ENCODE measurements at regions not wholly inside any gene's neighbourhood (a gene's known extent, or its start where the extent isn't known, plus 50 kb on each side); places are given as distances from the start of the nearest gene placed in this dataset.

DNA sequence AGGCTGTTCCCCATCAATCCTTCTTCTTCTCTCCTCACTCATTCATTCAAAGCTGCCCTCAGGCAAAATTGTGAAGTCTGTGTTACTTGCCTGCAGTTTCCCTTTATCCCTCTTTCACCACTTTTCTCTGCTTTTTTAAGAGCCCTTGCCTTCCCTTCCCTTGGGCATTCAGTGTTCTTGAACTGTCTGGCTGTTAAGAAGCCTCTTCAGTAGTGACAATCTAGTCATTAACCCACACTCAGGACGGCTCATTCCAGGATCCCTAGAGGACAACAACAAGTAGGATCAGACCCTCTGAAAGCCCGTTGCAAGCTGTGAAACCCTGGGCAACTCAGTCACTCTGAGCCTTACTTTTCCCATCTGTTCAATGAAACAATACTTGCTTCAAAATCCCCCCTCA lies 615.7 kb downstream of the EPHA4 start:
- ChIA-PET CTCF (ENCODE audit: low intra/inter-chr PET ratio, low total read pairs) (no interaction called here), POLR2A (no interaction called here)
- BruUV-seq (replicated peaks): no TSS peak
- no peak overlapping the region for H3K4me3 ChIP-seq (replicated peaks in 1 of 3; ENCODE audit: insufficient read depth in 1 of 3, low read depth in 2 of 3, low read length in 3 of 3)
- no peaks in the 10 kb centered on the region for H3K36me3 ChIP-seq (replicated peaks in 1 of 2; ENCODE audit: control insufficient read depth in 1 of 2, insufficient read depth in 2 of 2, low read length in 2 of 2)
- intact Hi-C loops (cut with micrococcal nuclease; ENCODE audit: unreplicated experiment): no loop called here
- H3K27me3 ChIP-seq (ENCODE audit: control insufficient read depth in 1 of 2, insufficient read depth in 2 of 2, low read length in 2 of 2): no peaks in the 10 kb centered on the region
- H3K4me2 ChIP-seq (ENCODE audit: low read depth, low read length): no peak overlapping the region
- ATAC-seq (no peak), FAIRE-seq (no peak), DNase-seq (ENCODE audit: low spot score) (no peak)
- TF ChIP-seq SOX5 (CRISPR knock-in tag; IDR thresholded peaks at IDR 0.05; ENCODE audit: borderline replicate concordance): no peak
- no peak overlapping the region for H3K27ac ChIP-seq (ENCODE audit: extremely low read length, insufficient read depth, low read length)
- no peaks in the 10 kb centered on the region for H4K20me1 ChIP-seq (ENCODE audit: insufficient read depth, low read length)
- WGBS (ENCODE audit: low lambda C conversion rate): 2% methylated on average over 2 of the region's 2 CpGs
- in situ Hi-C loops (cut with HindIII; ENCODE audit: extremely low pct_ligation_motif_present, low pct_unique_long_range_greater_than_20kb): no loop called here
- no peak overlapping the region for H3K9ac ChIP-seq (ENCODE audit: insufficient read depth, low read depth, low read length)
- H2AFZ ChIP-seq (ENCODE audit: low read length): no peak overlapping the region
- no peaks in the 10 kb centered on the region for H3K4me1 ChIP-seq (ENCODE audit: insufficient read depth, low read length)
- H3K79me2 ChIP-seq (ENCODE audit: insufficient read depth, low read length): no peaks in the 10 kb centered on the region
- peaks cover 51% of the 10 kb centered on the region; the same call in 1 of the 2 replicates for H3K9me3 ChIP-seq (ENCODE audit: low read length)

DNA sequence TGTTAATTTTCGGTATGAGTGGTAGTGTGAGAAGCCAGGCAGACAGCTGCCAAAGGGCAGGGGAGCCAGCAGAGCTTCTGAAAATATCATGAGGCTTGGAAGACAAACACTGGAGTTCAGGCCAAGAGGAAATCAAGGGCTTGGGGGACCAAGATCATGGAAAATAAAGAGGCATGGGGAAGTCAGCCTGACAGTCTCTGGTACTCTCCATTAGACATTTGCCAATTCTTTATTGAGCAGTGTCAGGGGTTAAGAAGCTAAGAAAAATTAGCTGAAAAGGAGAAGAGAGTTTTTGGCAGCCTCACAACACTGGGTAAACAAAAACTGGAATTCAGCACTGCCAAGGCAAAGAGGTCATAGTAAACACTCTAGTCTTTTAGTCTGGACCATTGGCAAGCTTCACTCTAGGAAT lies 612.7 kb downstream of the EPHA4 start:
- CTCF ChIA-PET (ENCODE audit: low intra/inter-chr PET ratio, low total read pairs): no interaction called here
- in situ Hi-C loops (cut with HindIII; ENCODE audit: extremely low pct_ligation_motif_present, low pct_unique_long_range_greater_than_20kb): no loop called here
- TF ChIP-seq TSC22D2 (CRISPR knock-in tag; IDR thresholded peaks at IDR 0.05; ENCODE audit: borderline replicate concordance) (no peak), ZNF619 (CRISPR knock-in tag; IDR thresholded peaks at IDR 0.05) (no peak), NRL (CRISPR knock-in tag; IDR thresholded peaks at IDR 0.05; ENCODE audit: borderline replicate concordance) (no peak), NONO (IDR thresholded peaks at IDR 0.05) (no peak), NONO (CRISPR knock-in tag; conservative IDR thresholded peaks at IDR 0.05) (no peak), FOXA1 (IDR thresholded peaks at IDR 0.05) (no peak), FOXA1 (CRISPR knock-in tag; IDR thresholded peaks at IDR 0.05) (no peak), HDAC1 (CRISPR knock-in tag; IDR thresholded peaks at IDR 0.05) (no peak), ZNF562 (CRISPR knock-in tag; IDR thresholded peaks at IDR 0.05; ENCODE audit: borderline replicate concordance) (no peak), SMAD3 (CRISPR knock-in tag; IDR thresholded peaks at IDR 0.05) (no peak), NKX3-1 (CRISPR knock-in tag; IDR thresholded peaks at IDR 0.05) (no peak), SNAI1 (CRISPR knock-in tag; IDR thresholded peaks at IDR 0.05; ENCODE audit: borderline replicate concordance) (no peak)
- TF ChIP-seq, protein P1, sequence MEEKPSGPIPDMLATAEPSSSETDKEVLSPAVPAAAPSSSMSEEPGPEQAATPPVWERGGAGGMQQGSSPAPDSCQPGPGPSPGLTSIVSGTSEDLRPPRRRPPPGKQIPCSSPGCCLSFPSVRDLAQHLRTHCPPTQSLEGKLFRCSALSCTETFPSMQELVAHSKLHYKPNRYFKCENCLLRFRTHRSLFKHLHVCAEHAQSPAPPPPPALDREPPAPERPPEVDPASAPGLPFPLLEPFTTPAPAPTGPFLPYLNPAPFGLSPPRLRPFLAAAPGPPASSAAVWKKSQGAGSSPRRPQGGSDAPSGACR (CRISPR knock-in tag; IDR thresholded peaks at IDR 0.05): no peak
- TF ChIP-seq, protein P2, sequence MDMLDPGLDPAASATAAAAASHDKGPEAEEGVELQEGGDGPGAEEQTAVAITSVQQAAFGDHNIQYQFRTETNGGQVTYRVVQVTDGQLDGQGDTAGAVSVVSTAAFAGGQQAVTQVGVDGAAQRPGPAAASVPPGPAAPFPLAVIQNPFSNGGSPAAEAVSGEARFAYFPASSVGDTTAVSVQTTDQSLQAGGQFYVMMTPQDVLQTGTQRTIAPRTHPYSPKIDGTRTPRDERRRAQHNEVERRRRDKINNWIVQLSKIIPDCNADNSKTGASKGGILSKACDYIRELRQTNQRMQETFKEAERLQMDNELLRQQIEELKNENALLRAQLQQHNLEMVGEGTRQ (IDR thresholded peaks at IDR 0.05; ENCODE audit: low read depth, low read length): no peak
- TF ChIP-seq, protein P2 (CRISPR knock-in tag; IDR thresholded peaks at IDR 0.05; ENCODE audit: borderline replicate concordance): no peak
- TF ChIP-seq, protein P3, sequence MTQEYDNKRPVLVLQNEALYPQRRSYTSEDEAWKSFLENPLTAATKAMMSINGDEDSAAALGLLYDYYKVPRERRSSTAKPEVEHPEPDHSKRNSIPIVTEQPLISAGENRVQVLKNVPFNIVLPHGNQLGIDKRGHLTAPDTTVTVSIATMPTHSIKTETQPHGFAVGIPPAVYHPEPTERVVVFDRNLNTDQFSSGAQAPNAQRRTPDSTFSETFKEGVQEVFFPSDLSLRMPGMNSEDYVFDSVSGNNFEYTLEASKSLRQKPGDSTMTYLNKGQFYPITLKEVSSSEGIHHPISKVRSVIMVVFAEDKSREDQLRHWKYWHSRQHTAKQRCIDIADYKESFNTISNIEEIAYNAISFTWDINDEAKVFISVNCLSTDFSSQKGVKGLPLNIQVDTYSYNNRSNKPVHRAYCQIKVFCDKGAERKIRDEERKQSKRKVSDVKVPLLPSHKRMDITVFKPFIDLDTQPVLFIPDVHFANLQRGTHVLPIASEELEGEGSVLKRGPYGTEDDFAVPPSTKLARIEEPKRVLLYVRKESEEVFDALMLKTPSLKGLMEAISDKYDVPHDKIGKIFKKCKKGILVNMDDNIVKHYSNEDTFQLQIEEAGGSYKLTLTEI (CRISPR knock-in tag; conservative IDR thresholded peaks at IDR 0.05): no peak

More for the DNA sequence above, 612.7 kb downstream of the EPHA4 start:
- DNase-seq (ENCODE audit: low spot score): no peak
- H3K27me3 ChIP-seq (ENCODE audit: control insufficient read depth in 1 of 2, insufficient read depth in 2 of 2, low read length in 2 of 2): no peaks in the 10 kb centered on the region
- no peaks in the 10 kb centered on the region for H3K79me2 ChIP-seq (ENCODE audit: insufficient read depth, low read length)
- intact Hi-C loops (cut with micrococcal nuclease; ENCODE audit: unreplicated experiment): no loop called here
- no peaks in the 10 kb centered on the region for H3K4me1 ChIP-seq (ENCODE audit: insufficient read depth, low read length)
- H4K20me1 ChIP-seq (ENCODE audit: insufficient read depth, low read length): no peaks in the 10 kb centered on the region
- H3K36me3 ChIP-seq (replicated peaks in 1 of 2; ENCODE audit: control insufficient read depth in 1 of 2, insufficient read depth in 2 of 2, low read length in 2 of 2): no peaks in the 10 kb centered on the region
- WGBS (ENCODE audit: low lambda C conversion rate): 0% methylated on average over 1 of the region's 1 CpG
- POLR2A ChIA-PET: no interaction called here
- H3K4me2 ChIP-seq (ENCODE audit: low read depth, low read length): no peak overlapping the region
- no peak overlapping the region for H2AFZ ChIP-seq (ENCODE audit: low read length)
- no peak for ATAC-seq
- no peak overlapping the region for H3K27ac ChIP-seq (ENCODE audit: extremely low read length, insufficient read depth, low read length)
- no peak for FAIRE-seq
- H3K9me3 ChIP-seq (ENCODE audit: low read length): peaks cover 38% of the 10 kb centered on the region; the same call in 1 of the 2 replicates
- BruUV-seq (replicated peaks): no TSS peak
- no peak overlapping the region for H3K9ac ChIP-seq (ENCODE audit: insufficient read depth, low read depth, low read length)
- H3K4me3 ChIP-seq (replicated peaks in 1 of 3; ENCODE audit: insufficient read depth in 1 of 3, low read depth in 2 of 3, low read length in 3 of 3): no peak overlapping the region
